ENCODE measurements at regions not wholly inside any gene's neighbourhood (a gene's known extent, or its start where the extent isn't known, plus 50 kb on each side); places are given as distances from the start of the nearest gene placed in this dataset.

DNA sequence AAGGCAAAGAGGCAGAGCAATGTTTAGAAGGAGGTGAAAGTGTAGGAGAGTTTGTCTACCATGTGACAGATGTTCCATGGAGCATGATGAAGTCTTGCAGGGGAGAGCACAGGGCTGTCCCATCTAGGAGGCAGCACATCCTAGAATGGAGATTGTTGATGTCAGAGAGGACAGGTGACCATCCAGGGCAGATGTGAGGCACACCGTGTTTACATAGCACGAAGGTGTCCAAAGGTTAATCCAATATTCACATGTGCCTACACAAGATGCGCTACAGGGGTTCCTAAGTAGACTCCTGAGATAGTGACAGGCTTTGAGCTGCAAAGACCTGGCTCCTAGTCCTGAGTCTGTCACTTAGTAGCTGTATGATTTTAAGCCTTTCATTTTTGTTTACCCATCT lies 219.3 kb upstream of the SLCO3A1 start:
- no peak for TF ChIP-seq POLR2AphosphoS5 (IDR thresholded peaks at IDR 0.05; ENCODE audit: low read depth, low read length)
- TF ChIP-seq, protein P1, sequence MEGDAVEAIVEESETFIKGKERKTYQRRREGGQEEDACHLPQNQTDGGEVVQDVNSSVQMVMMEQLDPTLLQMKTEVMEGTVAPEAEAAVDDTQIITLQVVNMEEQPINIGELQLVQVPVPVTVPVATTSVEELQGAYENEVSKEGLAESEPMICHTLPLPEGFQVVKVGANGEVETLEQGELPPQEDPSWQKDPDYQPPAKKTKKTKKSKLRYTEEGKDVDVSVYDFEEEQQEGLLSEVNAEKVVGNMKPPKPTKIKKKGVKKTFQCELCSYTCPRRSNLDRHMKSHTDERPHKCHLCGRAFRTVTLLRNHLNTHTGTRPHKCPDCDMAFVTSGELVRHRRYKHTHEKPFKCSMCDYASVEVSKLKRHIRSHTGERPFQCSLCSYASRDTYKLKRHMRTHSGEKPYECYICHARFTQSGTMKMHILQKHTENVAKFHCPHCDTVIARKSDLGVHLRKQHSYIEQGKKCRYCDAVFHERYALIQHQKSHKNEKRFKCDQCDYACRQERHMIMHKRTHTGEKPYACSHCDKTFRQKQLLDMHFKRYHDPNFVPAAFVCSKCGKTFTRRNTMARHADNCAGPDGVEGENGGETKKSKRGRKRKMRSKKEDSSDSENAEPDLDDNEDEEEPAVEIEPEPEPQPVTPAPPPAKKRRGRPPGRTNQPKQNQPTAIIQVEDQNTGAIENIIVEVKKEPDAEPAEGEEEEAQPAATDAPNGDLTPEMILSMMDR (IDR thresholded peaks at IDR 0.05 in 2 of 3, conservative IDR thresholded peaks at IDR 0.05 in 1 of 3; ENCODE audit: borderline replicate concordance in 1 of 3, insufficient read depth in 1 of 3, low read depth in 2 of 3, low read length in 2 of 3): no peak
- no peak for TF ChIP-seq CEBPB (IDR thresholded peaks at IDR 0.05; ENCODE audit: low read depth)
- no peak for TF ChIP-seq POLR2A (IDR thresholded peaks at IDR 0.05; ENCODE audit: borderline replicate concordance, extremely low read depth, insufficient read depth, insufficient read length)
- TF ChIP-seq RAD21 (IDR thresholded peaks at IDR 0.05; ENCODE audit: low read depth): no peak
- TF ChIP-seq SP1 (IDR thresholded peaks at IDR 0.05; ENCODE audit: low read depth): no peak
- no peak for TF ChIP-seq MAX (IDR thresholded peaks at IDR 0.05)
- no peak for TF ChIP-seq ZNF274 (IDR thresholded peaks at IDR 0.05; ENCODE audit: low read depth, low read length)
- TF ChIP-seq EZH2 (IDR thresholded peaks at IDR 0.05): no peak
- TF ChIP-seq YY1 (IDR thresholded peaks at IDR 0.05; ENCODE audit: extremely low read depth, insufficient replicate concordance, low read depth, low read length): no peak
- no peak for TF ChIP-seq EZH2phosphoT487 (IDR thresholded peaks at IDR 0.05; ENCODE audit: borderline replicate concordance)
- no peak for TF ChIP-seq EGR1 (IDR thresholded peaks at IDR 0.05; ENCODE audit: low read depth)
- TF ChIP-seq, protein P2, sequence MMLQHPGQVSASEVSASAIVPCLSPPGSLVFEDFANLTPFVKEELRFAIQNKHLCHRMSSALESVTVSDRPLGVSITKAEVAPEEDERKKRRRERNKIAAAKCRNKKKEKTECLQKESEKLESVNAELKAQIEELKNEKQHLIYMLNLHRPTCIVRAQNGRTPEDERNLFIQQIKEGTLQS (IDR thresholded peaks at IDR 0.05): no peak

All from HCT116 (cell line).